ENCODE measurements at regions not wholly inside any gene's neighbourhood (a gene's known extent, or its start where the extent isn't known, plus 50 kb on each side); places are given as distances from the start of the nearest gene placed in this dataset.

DNA sequence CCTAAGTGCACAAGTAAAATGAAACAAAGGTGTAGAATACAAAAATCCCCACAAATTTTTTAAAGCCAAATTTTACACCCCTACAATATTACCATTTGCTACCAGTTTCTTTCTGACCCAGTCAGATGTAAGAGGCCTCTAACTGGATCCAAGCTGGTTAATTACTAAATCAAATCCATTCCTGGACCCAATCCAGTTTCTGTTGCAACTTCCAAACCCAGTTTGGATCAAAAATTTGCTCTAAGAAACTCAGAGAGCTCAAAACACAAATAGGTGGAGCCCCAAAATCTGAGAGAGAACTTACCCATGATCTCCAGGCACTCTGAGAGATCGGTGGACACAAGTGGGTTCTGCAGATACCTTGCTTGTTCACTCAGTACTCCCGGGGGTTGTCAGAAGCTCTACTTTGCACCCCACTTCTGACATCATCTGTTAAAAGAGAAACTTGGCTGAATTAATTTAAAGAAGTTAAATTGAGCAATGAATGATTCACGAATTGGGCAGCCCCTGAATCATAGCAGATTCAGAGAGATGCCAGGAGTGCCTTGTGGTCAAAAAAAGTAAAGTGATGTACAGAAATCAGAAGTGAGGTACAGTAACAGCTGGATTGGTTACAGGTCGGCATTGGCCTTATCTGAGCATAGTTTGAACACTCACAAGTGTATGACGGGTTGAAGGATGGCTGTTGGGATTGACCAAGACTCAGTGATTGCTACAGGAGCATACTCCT lies 448.0 kb downstream of the KCNT2 start:
- H3K4me1 ChIP-seq = no peaks in the 10 kb centered on the region
- no peak overlapping the region for H3K27ac ChIP-seq
- H3K9me3 ChIP-seq = no peaks in the 10 kb centered on the region
- ATAC-seq = no peak
- TF ChIP-seq, protein P1, sequence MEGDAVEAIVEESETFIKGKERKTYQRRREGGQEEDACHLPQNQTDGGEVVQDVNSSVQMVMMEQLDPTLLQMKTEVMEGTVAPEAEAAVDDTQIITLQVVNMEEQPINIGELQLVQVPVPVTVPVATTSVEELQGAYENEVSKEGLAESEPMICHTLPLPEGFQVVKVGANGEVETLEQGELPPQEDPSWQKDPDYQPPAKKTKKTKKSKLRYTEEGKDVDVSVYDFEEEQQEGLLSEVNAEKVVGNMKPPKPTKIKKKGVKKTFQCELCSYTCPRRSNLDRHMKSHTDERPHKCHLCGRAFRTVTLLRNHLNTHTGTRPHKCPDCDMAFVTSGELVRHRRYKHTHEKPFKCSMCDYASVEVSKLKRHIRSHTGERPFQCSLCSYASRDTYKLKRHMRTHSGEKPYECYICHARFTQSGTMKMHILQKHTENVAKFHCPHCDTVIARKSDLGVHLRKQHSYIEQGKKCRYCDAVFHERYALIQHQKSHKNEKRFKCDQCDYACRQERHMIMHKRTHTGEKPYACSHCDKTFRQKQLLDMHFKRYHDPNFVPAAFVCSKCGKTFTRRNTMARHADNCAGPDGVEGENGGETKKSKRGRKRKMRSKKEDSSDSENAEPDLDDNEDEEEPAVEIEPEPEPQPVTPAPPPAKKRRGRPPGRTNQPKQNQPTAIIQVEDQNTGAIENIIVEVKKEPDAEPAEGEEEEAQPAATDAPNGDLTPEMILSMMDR (IDR thresholded peaks at IDR 0.05) = no peak
- TF ChIP-seq POLR2A (IDR thresholded peaks at IDR 0.05) = no peak
- no peak for DNase-seq
- intact Hi-C loops (cut with DNase I) = no loop called here
- H3K27me3 ChIP-seq = no peaks in the 10 kb centered on the region
- no peaks in the 10 kb centered on the region for H3K36me3 ChIP-seq
- H3K4me3 ChIP-seq = no peak overlapping the region
- whole genome bisulfite sequencing, 4 donors = 71 to 79% (median 76%) methylated on average over 5 of the region's 5 CpGs

DNA sequence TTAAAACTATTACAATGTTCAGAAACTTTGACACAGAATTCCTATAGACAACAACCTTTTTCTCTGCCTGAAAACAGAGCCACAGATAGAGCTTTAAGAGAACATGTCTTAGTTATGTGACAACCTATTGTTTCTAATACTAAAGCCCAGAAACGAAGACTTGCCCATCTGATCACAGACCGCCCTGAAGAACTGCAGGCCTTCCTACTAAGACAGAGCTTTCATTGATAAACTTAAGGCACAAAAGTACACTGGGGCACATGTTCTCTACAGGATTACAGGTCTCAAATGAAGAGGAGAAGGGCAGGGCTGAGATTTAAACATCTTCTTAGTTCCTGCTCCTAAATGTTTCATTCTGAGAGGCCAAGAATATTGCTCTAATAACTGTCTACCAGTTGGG lies 452.7 kb downstream of the KCNT2 start:
- Histone ChIP-seq H3K9me3 (no peaks in the 10 kb centered on the region), H3K27ac (no peak overlapping the region), H3K4me1 (no peaks in the 10 kb centered on the region), H3K36me3 (no peaks in the 10 kb centered on the region), H3K4me3 (no peak overlapping the region), H3K27me3 (no peaks in the 10 kb centered on the region)
- ATAC-seq = no peak
- 66 to 85% (median 72%) methylated on average over 2 of the region's 2 CpGs for WGBS, 4 donors
- intact Hi-C loops (cut with DNase I) = loop anchor here in 3 of 10 donors (10.0 kb wide), 3 partner anchors 149 to 499 kb away; partner anchors contain the start of gene CFH (in 1 of the 3)
- DNase-seq = no peak
- TF ChIP-seq POLR2A (IDR thresholded peaks at IDR 0.05) = no peak
- TF ChIP-seq, protein P1 (IDR thresholded peaks at IDR 0.05) = no peak

DNA sequence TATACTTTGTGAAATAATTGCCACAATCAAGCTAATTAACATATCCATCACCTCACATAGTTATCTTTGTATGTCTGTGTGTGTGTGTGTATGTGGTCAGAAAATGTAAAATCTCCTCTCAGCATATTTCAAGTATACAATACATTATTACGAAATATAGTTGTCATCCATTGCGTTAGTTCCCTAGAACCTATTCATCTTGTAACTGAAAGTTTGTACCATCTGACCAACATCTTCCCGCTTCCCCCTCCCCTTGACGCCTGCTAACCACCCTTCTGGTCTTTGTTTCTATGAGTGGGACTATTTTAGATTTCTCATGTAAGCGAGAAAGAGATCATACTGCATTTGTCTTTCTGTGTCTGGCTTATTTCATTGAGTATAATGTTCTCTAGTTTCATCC lies 455.3 kb downstream of the KCNT2 start:
- Histone ChIP-seq H3K27me3 (no peaks in the 10 kb centered on the region), H3K27ac (no peak overlapping the region), H3K4me1 (no peaks in the 10 kb centered on the region), H3K4me3 (no peak overlapping the region), H3K9me3 (no peaks in the 10 kb centered on the region), H3K36me3 (no peaks in the 10 kb centered on the region)
- intact Hi-C loops (cut with DNase I) = loop anchor here in 4 of 10 donors (5.0 to 10.0 kb wide), 5 partner anchors 152 to 509 kb away; partner anchors contain the start of gene CFH (in 1 of the 4)
- WGBS, 4 donors = 89 to 92% (median 90%) methylated on average over 5 of the region's 5 CpGs
- no peak for TF ChIP-seq POLR2A (IDR thresholded peaks at IDR 0.05)
- TF ChIP-seq, protein P1 (IDR thresholded peaks at IDR 0.05) = no peak
- DNase-seq (no peak), ATAC-seq (no peak)

DNA sequence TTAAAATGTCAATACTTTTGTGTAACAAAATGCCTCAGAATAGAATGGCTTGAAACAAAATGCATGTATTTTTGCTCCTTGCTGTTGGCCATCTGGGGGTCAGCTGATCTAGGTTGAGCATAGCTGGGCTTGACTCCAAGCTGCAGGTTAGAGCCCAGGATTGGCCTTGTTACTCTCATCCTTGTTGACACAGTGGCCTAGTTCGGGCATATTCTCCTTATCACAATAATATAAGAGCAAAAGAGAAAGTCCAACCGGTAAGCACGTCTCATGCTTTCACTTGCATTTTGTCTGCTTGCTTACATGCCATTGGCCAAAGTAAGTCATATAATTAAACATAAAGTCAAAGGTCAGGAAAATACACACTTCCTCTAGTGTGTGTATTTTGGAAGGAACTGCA lies 456.2 kb downstream of the KCNT2 start:
- H3K27me3 ChIP-seq = no peaks in the 10 kb centered on the region
- peaks cover 0 to under 1% (median 0%) of the 10 kb centered on the region in 12 donors for H3K4me1 ChIP-seq
- DNase-seq = no peak
- H3K9me3 ChIP-seq = no peaks in the 10 kb centered on the region
- no peak overlapping the region for H3K4me3 ChIP-seq
- ATAC-seq = no peak
- no peaks in the 10 kb centered on the region for H3K36me3 ChIP-seq
- TF ChIP-seq, protein P1 (IDR thresholded peaks at IDR 0.05) = no peak
- TF ChIP-seq POLR2A (IDR thresholded peaks at IDR 0.05) = no peak
- 31 to 51% (median 32%) methylated on average over 3 of the region's 3 CpGs for WGBS, 4 donors
- intact Hi-C loops (cut with DNase I) = loop anchor here in 4 of 10 donors (5.0 to 10.0 kb wide), 5 partner anchors 153 to 510 kb away; partner anchors contain the start of gene CFH (in 1 of the 4)
- H3K27ac ChIP-seq = no peak overlapping the region

Data from heart left ventricle (tissue), 16 donors.